GM23248 (cell line): ENCODE measurements at regions not wholly inside any gene's neighbourhood (a gene's known extent, or its start where the extent isn't known, plus 50 kb on each side); places are given as distances from the start of the nearest gene placed in this dataset.

Experiments used
- EZH2 ChIP-seq: fragments of 200-600 bp; sonication (generic); IDR thresholded peaks from 2 replicates; pipeline ENCODE4 v1.6.1; 2018; ENCODE audit warnings: antibody characterized with exemption, mild to moderate bottlenecking; ENCODE audit not compliant: insufficient read depth, poor library complexity, severe bottlenecking
- EZH2phosphoT487 ChIP-seq: fragments of 200-600 bp; sonication (generic); IDR thresholded peaks from 2 replicates; pipeline ENCODE4 v1.6.1; 2018; ENCODE audit warnings: antibody characterized with exemption, moderate library complexity, mild to moderate bottlenecking, low read depth; ENCODE audit not compliant: insufficient read depth

GRCh38 chr18:56139372-56139771 is 499.0 kb downstream of the TXNL1 start:
- TF ChIP-seq EZH2 (no peak), EZH2phosphoT487 (no peak)
